SH-SY5Y (cell line): ENCODE measurements at regions not wholly inside any gene's neighbourhood (a gene's known extent, or its start where the extent isn't known, plus 50 kb on each side); places are given as distances from the start of the nearest gene placed in this dataset.

Experiments used
- GATA2 ChIP-seq: IDR thresholded peaks from 2 replicates; pipeline ENCODE4 v1.6.1; 2011; ENCODE audit warnings: mild to moderate bottlenecking, low read depth, low read length
- GATA3 ChIP-seq: IDR thresholded peaks from 2 replicates; pipeline ENCODE4 v1.6.1; 2011; ENCODE audit warnings: low read depth, mild to moderate bottlenecking, low read length, moderate library complexity

DNA sequence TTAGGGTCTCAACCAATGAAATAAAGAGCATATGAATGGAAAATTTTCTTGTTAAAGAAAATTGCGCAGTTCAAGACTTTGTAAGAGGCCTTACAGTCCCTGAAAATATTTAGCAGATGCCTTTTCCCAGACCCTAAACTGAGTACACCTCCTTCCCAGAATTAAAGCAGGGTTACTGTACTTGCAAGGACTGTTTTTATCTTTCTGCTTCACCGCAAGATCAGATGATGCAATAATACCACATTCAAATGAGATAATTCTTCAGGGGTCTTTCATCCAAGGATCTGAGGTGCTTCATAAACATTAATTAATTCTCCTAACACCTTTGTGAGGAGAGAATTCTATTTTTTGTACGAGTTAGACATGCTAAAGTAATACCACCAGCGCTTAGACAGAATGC lies 1071.8 kb upstream of the PIK3C3 start:
- no peak for TF ChIP-seq GATA2
- no peak for TF ChIP-seq GATA3
